ENCODE measurements at regions not wholly inside any gene's neighbourhood (a gene's known extent, or its start where the extent isn't known, plus 50 kb on each side); places are given as distances from the start of the nearest gene placed in this dataset.
"Not testable (repeated sequence)": the region's sequence is repeated elsewhere in the genome, so short reads cannot be mapped to it uniquely, and the experiment has no call there.

DNA sequence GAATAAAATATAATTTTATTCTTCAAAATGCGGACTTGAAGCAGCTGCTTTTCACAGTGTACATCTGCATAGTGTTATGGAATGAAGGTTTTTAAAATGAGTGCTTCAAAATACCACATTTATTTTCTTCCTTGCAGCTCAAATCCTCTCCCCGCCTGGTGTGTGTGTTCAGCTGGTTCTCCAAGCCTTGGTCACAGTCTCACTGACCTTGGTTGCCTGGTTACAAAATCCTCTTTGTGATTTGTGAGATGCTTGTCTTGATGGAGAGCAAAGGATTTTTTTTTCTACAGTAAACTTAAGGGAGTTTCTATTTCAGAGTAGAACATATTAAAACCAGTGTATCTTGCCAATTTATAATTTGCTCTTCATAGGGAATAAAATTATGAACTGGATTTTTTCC is 139.2 kb downstream of the PCDH18 start:
- no peak for DNase-seq

GRCh38 chr4:137390707-137391106 is 141.6 kb downstream of the PCDH18 start:
- DNase-seq: no peak

DNA sequence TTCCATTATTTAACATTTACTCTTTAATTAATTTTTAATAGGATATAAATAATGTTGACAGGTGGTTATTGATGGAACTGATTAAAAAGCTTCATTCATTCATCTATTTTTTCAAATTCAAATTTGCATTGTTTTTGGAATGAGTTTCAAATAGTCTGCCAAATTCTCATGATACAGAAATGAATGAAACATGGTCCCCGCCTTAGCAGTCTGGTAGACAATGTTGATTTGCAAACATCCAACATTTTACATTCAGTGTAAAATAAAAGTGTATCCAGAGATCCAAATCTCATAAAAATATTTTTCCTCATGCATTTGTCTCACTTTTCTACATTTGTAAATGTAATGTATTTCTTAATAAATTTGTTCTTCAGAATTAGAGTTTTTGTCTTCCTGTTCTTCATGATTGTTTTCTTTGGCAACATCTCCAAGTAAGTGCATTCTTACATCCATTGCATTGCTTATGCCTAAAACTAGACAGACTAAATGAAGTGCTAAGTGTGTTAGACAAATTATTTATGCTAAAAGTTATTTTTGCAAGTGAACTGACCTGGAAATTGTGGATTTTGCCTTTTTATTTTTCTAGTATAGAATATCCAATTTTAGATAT is 142.3 kb downstream of the PCDH18 start:
- DNase-seq: no peak

- DNase-seq: no peak
Observed at GRCh38 chr4:137387924-137388323, 144.4 kb downstream of the PCDH18 start.

GRCh38 chr4:137384476-137384875 is 147.8 kb downstream of the PCDH18 start:
- DNase-seq: no peak

- DNase-seq: no peak
Observed at GRCh38 chr4:137378821-137379220, 153.5 kb downstream of the PCDH18 start.

DNA sequence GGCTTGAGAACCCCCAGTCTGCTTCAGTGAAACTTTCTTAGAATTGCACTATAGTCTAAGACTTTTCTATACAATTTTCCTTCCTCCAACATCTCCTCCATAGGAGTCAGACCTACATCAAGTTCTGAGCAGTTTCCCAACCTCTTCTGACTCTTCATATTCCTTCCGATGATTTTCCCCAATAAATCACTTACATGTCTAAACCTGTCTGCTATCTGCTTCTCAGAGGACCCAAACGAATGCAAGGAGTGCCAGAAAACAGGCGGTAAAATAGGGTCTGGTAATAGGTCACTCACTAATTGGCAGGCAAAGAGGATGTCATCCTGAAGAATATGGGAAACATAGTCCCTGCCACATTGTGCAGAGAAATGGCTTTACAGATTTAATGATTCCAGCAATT is 153.9 kb downstream of the PCDH18 start:
- no peak for DNase-seq

DNA sequence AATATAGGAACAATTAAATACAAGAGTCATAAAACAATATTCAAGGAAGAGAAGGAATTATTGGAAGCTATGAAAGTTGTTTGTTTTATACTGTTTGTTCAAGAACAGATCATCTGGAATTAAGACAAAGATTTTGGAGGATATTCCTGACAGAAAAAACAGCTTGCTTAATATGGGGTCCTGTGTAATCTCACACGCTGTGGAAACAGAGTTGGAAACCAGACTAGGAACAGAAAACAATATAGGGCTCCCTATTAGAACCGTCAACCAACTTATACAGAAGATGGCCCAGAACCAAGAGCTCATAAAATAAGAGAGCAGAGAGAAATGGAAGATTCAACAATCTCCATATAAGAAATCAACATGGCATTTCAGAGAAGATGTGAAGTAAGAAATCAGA is 156.0 kb downstream of the PCDH18 start:
- DNase-seq: no peak

- DNase-seq: no peak
Observed at GRCh38 chr4:137375111-137375850, 157.0 kb downstream of the PCDH18 start.

DNA sequence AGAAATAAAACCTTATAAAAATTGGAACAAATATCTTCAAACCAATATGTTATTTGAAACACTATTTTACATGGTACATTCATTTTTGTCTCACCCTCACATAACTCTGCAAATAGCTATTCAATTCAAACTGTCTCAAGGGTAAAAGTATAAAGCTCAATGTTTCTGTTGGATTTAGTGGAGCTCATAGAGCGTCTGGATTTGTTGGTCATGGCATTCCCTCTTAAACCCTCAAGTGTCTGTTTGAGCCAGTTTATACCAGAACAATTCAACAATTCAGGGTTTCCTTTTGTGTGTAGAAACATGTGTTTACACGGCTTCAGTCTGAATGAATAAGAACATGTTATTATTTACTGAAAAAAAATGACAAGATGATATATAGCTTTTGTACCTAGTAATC is 161.6 kb downstream of the PCDH18 start:
- DNase-seq: no peak

- no peak for DNase-seq
Observed at GRCh38 chr4:137370206-137370633, 162.1 kb downstream of the PCDH18 start.

DNA sequence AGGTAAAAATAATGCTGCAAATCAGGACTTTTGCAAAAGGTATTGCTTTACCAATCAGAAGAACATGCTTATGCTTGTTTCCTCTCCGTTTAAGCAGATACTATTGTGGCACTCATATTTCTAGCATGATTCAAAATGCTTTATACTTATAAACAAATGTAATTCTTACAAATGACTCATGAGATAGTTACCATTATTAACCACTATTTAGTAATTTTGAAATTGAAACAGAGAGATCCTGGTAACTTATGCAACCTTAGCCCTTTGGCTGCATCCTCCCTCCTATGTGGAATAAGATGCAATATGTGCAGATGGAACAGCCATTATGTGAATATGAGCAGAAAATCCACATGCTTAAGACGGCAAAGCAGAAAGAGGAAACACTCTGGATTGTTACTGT is 164.7 kb downstream of the PCDH18 start:
- DNase-seq: no peak

DNA sequence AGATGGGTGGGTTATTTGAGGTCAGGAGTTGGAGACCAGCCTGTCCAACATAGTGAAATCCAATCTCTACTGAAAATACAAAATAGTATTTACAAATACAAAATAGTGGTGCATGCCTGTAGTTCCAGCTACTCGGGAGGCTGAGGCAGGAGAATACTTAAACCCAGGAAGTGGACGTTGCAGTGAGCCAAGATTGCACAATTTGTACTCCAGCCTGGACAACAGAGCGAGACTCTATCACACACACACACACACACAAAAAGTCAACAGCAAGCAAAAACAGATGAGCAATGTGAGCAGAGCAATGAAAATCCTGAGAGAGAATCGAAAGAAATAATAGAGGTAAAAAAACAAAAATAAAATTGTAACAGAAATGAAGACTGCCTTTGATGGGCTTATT is 168.8 kb downstream of the PCDH18 start:
- DNase-seq: no peak

DNA sequence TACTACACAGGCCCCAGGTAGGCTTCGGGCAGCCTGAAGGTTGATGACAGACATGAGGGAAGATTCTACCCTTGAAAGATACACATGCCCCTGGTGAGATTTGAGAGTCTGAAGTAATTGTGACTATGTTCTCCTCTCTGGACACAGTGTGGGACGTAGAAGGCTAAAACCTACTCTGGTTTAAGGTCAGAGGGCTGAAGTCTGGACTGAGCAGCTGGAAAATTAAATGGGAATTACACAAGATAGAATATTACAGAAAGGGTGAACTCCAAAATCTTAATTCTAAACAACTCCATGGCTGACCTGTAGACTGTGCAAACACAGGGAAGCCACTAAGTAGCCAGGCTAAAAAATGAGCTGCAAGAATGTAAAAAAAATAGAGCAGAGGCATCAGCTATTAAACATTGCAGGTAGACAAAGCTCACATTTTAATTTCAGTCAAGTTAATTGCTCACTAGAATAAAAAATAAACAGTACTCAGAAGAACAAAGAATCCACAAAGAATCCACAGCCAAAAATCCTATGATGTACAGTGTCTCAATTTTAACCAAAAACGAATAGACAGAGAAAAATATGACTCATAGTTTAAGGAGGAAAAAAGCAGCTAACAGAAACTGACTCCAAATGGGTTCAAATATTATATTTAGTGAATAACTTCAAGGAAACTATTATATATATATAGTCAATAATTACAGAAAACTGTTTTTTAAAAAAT is 170.4 kb downstream of the PCDH18 start:
- DNase-seq: no peak

GRCh38 chr4:137360761-137361160 is 171.5 kb downstream of the PCDH18 start:
- no peak for DNase-seq

- DNase-seq: no peak
Observed at GRCh38 chr4:137359691-137360315, 172.5 kb downstream of the PCDH18 start.

DNA sequence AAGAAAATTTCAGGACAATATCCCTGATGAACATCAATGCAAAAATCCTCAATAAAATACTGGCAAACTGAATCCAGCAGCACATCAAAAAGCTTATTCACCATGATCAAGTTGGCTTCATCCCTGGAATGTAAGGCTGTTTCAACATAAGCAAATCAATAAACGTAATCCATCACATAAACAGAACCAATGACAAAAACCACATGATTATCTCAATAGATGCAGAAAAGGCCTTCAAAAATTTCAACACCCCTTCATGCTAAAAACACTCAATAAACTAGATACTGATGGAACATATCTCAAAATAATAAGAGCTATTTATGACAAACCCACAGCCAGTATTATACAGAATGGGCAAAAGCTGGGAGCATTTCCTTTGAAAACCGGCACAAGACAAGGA is 177.7 kb downstream of the PCDH18 start:
- DNase-seq: not testable (repeated sequence)

DNA sequence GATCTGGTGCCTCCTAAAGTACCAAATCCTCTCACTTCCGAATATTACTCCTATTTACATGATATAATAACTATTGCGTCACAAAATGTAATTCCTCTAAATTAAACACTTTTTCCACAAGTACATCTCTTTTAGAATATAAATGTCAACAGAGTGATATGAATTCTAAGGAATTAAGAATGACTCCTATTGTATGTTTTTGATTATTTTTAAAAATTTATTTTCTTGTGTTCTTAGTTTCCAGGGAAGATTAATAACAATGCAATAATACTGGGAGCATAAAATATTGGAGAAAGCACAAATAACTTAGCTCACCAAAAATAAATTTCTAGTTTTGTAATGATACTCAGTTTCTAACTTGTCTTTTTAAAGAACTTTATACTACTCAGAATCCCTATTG is 184.9 kb downstream of the PCDH18 start:
- no peak for DNase-seq

- no peak for DNase-seq
Observed at GRCh38 chr4:137345597-137345996, 186.7 kb downstream of the PCDH18 start.

DNA sequence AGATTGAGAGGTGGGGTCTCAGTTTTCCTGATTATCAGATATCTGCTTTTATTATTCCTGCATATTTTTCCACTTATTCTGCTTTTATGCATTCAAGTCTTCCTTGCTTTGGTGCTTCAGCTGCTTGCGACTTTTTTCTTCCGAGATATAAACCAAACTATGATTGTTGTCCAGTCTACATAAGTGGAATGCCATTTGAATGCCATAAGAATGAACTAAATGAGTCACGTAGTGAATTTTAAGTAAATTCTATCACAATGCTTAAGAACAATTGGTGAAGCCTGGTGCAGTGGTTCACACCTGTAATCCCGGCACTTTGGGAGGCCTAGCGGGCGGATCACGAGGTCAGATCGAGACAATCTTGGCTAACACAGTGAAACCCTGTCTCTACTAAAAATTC is 189.1 kb downstream of the PCDH18 start:
- no peak for DNase-seq

- no peak for DNase-seq
Observed at GRCh38 chr4:137333031-137333430, 199.3 kb downstream of the PCDH18 start.

- DNase-seq: no peak
Observed at GRCh38 chr4:137312257-137312656, 220.0 kb downstream of the PCDH18 start.

- DNase-seq: no peak
Observed at GRCh38 chr4:137310593-137311490, 221.5 kb downstream of the PCDH18 start.
